Thoracic aorta (tissue), 2 donors: ENCODE measurements at regions not wholly inside any gene's neighbourhood (a gene's known extent, or its start where the extent isn't known, plus 50 kb on each side); places are given as distances from the start of the nearest gene placed in this dataset.

Experiments used
- ATAC-seq: fragments of 150-250 bp; one replicate; pipeline ENCODE4 v1.8.0; 2017; ENCODE audit warnings: low read depth; ENCODE audit not compliant: insufficient number of reproducible peaks, low FRiP score
- DNase-seq: peaks from one replicate; pipeline ENCODE4 v3.0.0-alpha.2; 2020; ENCODE audit warnings: low spot score
- H3K27ac ChIP-seq, 2 donors: fragments of 200-600 bp; sonication (generic); 1 replicate in 1 of 2; 2 replicates in 1 of 2; pipeline ENCODE4 v1.5.1; 2016; ENCODE audit warnings: mild to moderate bottlenecking in 2 of 2, moderate library complexity in 2 of 2
- H3K27me3 ChIP-seq: fragments of 200-600 bp; sonication (generic); replicated peaks from 2 replicates; pipeline ENCODE4 v1.6.0; 2016; ENCODE audit warnings: mild to moderate bottlenecking; ENCODE audit not compliant: insufficient read depth
- H3K36me3 ChIP-seq: fragments of 200-600 bp; sonication (generic); one replicate; pipeline ENCODE4 v1.5.1; 2016
- H3K4me1 ChIP-seq, 2 donors: fragments of 200-600 bp; sonication (generic); 1 replicate in 1 of 2; 2 replicates in 1 of 2; pipeline versions ENCODE4 v1.5.1 to v1.6.0; 2016; ENCODE audit warnings: low read depth in 2 of 2, mild to moderate bottlenecking in 1 of 2; ENCODE audit not compliant: control insufficient read depth in 1 of 2
- H3K4me3 ChIP-seq: fragments of 200-600 bp; sonication (generic); 2 replicates; pipeline ENCODE4 v1.5.1; 2016; ENCODE audit warnings: mild to moderate bottlenecking
- H3K9me3 ChIP-seq: fragments of 200-600 bp; sonication (generic); 2 replicates; pipeline ENCODE4 v1.5.1; 2016
- TF ChIP-seq, protein P1 (sequence below): fragments of 200-600 bp; sonication (generic); IDR thresholded peaks from one replicate; pipeline ENCODE4 v1.5.1; 2019; ENCODE audit warnings: antibody characterized with exemption

DNA sequence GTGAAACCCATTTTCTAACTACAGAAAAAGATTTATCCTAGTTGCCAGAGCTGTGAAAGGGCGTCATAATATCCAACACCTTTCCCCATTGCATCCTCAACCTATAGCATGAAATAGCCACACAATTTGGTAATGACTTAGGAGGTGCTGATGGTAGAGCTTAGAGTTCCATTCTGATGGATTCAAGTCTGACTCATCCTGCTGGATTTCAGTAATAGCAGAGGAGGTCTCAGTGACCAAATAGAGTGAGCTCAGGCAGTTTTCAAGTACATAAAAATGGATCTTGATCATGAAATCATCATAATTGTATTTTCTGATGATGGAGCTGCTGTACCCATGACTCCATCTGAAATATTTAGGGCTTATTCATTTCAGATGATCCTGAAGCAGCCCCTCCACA is 270.7 kb upstream of the KLHL29 start:
- no peaks in the 10 kb centered on the region for H3K9me3 ChIP-seq
- DNase-seq (no peak), ATAC-seq (no peak)
- TF ChIP-seq, protein P1, sequence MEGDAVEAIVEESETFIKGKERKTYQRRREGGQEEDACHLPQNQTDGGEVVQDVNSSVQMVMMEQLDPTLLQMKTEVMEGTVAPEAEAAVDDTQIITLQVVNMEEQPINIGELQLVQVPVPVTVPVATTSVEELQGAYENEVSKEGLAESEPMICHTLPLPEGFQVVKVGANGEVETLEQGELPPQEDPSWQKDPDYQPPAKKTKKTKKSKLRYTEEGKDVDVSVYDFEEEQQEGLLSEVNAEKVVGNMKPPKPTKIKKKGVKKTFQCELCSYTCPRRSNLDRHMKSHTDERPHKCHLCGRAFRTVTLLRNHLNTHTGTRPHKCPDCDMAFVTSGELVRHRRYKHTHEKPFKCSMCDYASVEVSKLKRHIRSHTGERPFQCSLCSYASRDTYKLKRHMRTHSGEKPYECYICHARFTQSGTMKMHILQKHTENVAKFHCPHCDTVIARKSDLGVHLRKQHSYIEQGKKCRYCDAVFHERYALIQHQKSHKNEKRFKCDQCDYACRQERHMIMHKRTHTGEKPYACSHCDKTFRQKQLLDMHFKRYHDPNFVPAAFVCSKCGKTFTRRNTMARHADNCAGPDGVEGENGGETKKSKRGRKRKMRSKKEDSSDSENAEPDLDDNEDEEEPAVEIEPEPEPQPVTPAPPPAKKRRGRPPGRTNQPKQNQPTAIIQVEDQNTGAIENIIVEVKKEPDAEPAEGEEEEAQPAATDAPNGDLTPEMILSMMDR, result no peak
- H3K4me3 ChIP-seq, result no peak overlapping the region
- no peaks in the 10 kb centered on the region for H3K36me3 ChIP-seq
- no peak overlapping the region for H3K27ac ChIP-seq
- no peaks in the 10 kb centered on the region for H3K27me3 ChIP-seq
- H3K4me1 ChIP-seq, result no peaks in the 10 kb centered on the region

DNA sequence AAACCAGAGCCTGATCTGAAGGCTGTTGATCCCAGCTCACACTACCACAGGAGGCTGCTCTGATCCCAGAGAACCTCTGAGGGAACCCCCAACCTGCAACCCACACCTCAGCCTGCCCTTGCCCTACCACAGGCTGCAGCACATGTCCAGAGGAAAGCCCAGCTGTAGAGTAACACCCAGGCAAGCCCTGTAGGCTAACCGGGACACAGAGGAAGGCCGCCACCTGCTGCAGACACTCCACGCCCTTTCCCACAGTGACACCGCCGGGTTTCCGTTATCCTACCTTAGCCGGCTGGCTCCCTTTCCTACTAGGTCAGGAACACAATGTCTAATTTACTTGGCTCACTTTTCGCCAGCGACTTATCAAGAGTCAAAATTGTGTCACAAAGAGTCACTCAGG is 266.7 kb upstream of the KLHL29 start:
- no peak for DNase-seq
- TF ChIP-seq, protein P1, result no peak
- ATAC-seq, result no peak
- H3K4me3 ChIP-seq, result no peak overlapping the region
- no peaks in the 10 kb centered on the region for H3K36me3 ChIP-seq
- H3K4me1 ChIP-seq, result no peaks in the 10 kb centered on the region
- no peaks in the 10 kb centered on the region for H3K27me3 ChIP-seq
- no peak overlapping the region for H3K27ac ChIP-seq
- H3K9me3 ChIP-seq, result no peaks in the 10 kb centered on the region

DNA sequence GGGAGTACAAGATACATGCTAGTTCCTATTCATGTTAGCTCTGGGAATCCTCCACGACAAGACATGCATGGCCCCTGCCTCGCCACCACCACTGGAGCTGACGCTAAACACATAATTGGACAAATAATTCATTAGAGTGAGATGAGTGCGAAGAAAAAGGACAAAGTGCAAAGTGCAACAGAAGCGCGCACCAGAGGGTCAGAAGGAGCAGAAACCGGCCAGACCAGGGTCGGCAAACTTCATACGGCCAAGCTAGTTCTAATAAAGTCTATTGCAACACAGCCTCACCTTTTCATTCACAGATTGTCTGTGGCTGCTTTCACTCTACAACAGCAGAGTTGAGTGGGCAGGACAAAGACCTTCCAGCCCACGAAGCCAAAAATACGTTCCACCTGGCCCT is 266.1 kb upstream of the KLHL29 start:
- ATAC-seq, result no peak
- DNase-seq, result no peak
- TF ChIP-seq, protein P1, result no peak
- Histone ChIP-seq H3K9me3 (no peaks in the 10 kb centered on the region), H3K27ac (no peak overlapping the region), H3K4me1 (no peaks in the 10 kb centered on the region), H3K4me3 (no peak overlapping the region), H3K36me3 (no peaks in the 10 kb centered on the region), H3K27me3 (no peaks in the 10 kb centered on the region)

DNA sequence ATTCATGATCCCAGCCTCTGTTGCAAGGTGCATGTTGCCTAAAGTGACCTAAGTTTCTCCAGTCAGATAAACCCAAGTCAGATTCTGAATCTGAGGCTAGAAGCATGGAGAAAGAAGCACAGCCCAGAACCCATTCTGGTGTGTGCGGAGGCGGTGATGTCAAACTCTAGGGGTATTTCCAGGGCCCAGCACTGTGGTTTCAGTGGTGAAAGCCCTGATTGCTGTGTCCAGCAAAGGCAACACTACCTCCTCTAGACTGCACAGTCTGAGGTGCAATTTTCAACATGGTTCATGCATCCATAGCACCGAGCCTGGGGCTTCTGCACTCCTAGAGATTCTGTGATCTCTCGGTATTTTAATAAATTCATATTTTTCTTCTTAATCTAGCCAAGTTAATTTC is 264.8 kb upstream of the KLHL29 start:
- Histone ChIP-seq H3K4me1 (no peaks in the 10 kb centered on the region), H3K36me3 (no peaks in the 10 kb centered on the region), H3K27me3 (no peaks in the 10 kb centered on the region), H3K9me3 (no peaks in the 10 kb centered on the region), H3K27ac (no peak overlapping the region), H3K4me3 (no peak overlapping the region)
- DNase-seq (no peak), ATAC-seq (no peak)
- TF ChIP-seq, protein P1, result no peak

DNA sequence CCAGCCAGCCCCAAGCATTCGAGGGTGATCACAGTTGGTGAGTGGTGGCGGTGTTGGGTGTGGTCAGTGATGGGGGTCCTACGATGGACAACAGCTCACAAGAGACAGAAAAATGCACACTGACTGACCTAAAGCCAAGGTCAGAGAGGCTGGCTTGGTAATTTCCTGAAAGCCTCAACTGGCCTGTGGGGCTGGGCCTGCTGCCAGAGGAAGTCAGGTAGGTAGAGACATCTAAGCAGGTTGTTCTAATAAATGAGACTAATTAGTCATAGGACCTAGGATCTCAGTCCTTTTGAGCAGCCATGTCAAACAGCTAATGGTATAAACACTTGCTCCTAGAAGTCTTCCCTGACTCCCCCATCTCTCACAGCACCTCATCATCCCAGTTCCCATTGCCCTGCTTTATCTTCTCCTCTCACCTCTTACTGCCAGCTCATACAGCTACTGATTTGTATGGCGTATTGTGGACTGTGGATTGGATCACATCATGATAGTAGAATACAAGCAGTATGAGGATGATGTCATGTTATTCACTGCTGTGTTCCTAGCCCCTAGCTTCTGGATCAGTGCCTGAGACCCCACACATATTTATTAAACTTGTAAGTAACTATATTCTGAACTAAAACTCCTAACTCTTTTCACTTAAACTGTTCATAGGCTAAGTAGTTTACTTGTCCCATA is 262.9 kb upstream of the KLHL29 start:
- no peaks in the 10 kb centered on the region for H3K9me3 ChIP-seq
- no peaks in the 10 kb centered on the region for H3K4me1 ChIP-seq
- TF ChIP-seq, protein P1, result no peak
- no peak overlapping the region for H3K27ac ChIP-seq
- DNase-seq, result no peak
- no peaks in the 10 kb centered on the region for H3K36me3 ChIP-seq
- H3K4me3 ChIP-seq, result no peak overlapping the region
- ATAC-seq, result no peak
- no peaks in the 10 kb centered on the region for H3K27me3 ChIP-seq
